Epithelial cell of esophagus (primary cell): ENCODE measurements at regions not wholly inside any gene's neighbourhood (a gene's known extent, or its start where the extent isn't known, plus 50 kb on each side); places are given as distances from the start of the nearest gene placed in this dataset.

Experiments used
- DNase-seq: peaks from one replicate; pipeline ENCODE4 v3.0.0; 2010; ENCODE audit warnings: low read depth
- H3K4me3 ChIP-seq: 2 replicates; pipeline ENCODE4 v1.5.1; 2011; ENCODE audit warnings: mild to moderate bottlenecking, low read length, control low read depth
- CTCF ChIP-seq: IDR thresholded peaks from 2 replicates; pipeline ENCODE4 v1.5.1; 2011; ENCODE audit warnings: low read depth, mild to moderate bottlenecking, low read length, control low read depth, inconsistent platforms; ENCODE audit not compliant: insufficient read depth; ENCODE audit errors: missing control alignments

- no peak overlapping the region for H3K4me3 ChIP-seq
- no peak for TF ChIP-seq CTCF
- peak; percentile 61 for DNase-seq
These were observed 533.2 kb upstream of the CDH5 start for GRCh38 chr16:65833171-65833871.

GRCh38 chr16:65832679-65833078, 533.8 kb upstream of the CDH5 start:
- no peak overlapping the region for H3K4me3 ChIP-seq
- no peak for TF ChIP-seq CTCF
- DNase-seq = no peak

- no peak overlapping the region for H3K4me3 ChIP-seq
- DNase-seq = no peak
- TF ChIP-seq CTCF = no peak
These were observed 534.4 kb upstream of the CDH5 start for GRCh38 chr16:65831903-65832666.

- H3K4me3 ChIP-seq = no peak overlapping the region
- no peak for TF ChIP-seq CTCF
- no peak for DNase-seq
These were observed 537.4 kb upstream of the CDH5 start for GRCh38 chr16:65829076-65829475.

GRCh38 chr16:65828296-65828695, 538.2 kb upstream of the CDH5 start:
- no peak for DNase-seq
- no peak for TF ChIP-seq CTCF
- H3K4me3 ChIP-seq = no peak overlapping the region

- no peak for DNase-seq
- H3K4me3 ChIP-seq = no peak overlapping the region
- TF ChIP-seq CTCF = no peak
These were observed 539.3 kb upstream of the CDH5 start for GRCh38 chr16:65827231-65827630.
